ENCODE measurements at regions not wholly inside any gene's neighbourhood (a gene's known extent, or its start where the extent isn't known, plus 50 kb on each side); places are given as distances from the start of the nearest gene placed in this dataset.

DNA sequence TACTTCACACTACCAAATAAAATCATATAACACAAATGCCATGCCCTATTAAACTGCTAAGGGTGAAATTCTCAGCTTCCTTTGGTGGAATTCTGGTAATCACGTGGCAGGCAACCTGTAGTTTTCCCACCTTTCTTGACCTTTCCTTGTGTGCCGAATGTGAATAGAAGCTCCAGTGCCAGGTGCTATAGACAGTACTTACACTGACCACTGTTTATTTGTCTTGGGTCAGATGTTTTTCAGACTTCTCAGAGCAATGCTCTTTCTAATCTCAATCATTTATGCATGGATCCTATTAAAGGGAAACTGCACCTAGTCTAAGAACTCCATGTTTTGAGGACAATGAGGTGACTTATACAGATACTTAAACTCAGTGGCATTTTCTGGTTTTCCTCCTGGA lies 296.8 kb upstream of the DIAPH2 start:
- no peak overlapping the region for H3K9ac ChIP-seq (ENCODE audit: control insufficient read depth, insufficient read depth, low read length)
- WGBS (ENCODE audit: insufficient coverage, insufficient replicate concordance, low lambda C conversion rate, missing lambda C conversion rate): 23% methylated on average over 2 of the region's 2 CpGs
- no peaks in the 10 kb centered on the region for H3K9me3 ChIP-seq (replicated peaks; ENCODE audit: control insufficient read depth, insufficient read depth, low read length)
- H3K4me3 ChIP-seq: no peak overlapping the region
- no peaks in the 10 kb centered on the region for H3K27me3 ChIP-seq (replicated peaks in 1 of 2; ENCODE audit: control insufficient read depth in 2 of 2, insufficient read depth in 2 of 2, low read length in 1 of 2)
- POLR2A ChIA-PET: no interaction called here
- TF ChIP-seq MEF2A (IDR thresholded peaks at IDR 0.05; ENCODE audit: insufficient read depth, low read depth, low read length): no peak
- no peak for TF ChIP-seq ZNF622 (IDR thresholded peaks at IDR 0.05)
- no peak for TF ChIP-seq FOXM1 (IDR thresholded peaks at IDR 0.05; ENCODE audit: low read depth, low read length)
- TF ChIP-seq BHLHE40 (IDR thresholded peaks at IDR 0.05; ENCODE audit: borderline replicate concordance in 1 of 2, low read depth in 2 of 2, low read length in 1 of 2): no peak
- TF ChIP-seq, protein P1, sequence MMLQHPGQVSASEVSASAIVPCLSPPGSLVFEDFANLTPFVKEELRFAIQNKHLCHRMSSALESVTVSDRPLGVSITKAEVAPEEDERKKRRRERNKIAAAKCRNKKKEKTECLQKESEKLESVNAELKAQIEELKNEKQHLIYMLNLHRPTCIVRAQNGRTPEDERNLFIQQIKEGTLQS (IDR thresholded peaks at IDR 0.05; ENCODE audit: borderline replicate concordance, extremely low read depth, low read depth, low read length): no peak
- no peak for TF ChIP-seq PAX8 (IDR thresholded peaks at IDR 0.05)
- TF ChIP-seq IRF4 (IDR thresholded peaks at IDR 0.05; ENCODE audit: low read depth, low read length): no peak
- TF ChIP-seq, protein P2, sequence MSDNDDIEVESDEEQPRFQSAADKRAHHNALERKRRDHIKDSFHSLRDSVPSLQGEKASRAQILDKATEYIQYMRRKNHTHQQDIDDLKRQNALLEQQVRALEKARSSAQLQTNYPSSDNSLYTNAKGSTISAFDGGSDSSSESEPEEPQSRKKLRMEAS (IDR thresholded peaks at IDR 0.05; ENCODE audit: low read depth, low read length): no peak
- TF ChIP-seq, protein P3, sequence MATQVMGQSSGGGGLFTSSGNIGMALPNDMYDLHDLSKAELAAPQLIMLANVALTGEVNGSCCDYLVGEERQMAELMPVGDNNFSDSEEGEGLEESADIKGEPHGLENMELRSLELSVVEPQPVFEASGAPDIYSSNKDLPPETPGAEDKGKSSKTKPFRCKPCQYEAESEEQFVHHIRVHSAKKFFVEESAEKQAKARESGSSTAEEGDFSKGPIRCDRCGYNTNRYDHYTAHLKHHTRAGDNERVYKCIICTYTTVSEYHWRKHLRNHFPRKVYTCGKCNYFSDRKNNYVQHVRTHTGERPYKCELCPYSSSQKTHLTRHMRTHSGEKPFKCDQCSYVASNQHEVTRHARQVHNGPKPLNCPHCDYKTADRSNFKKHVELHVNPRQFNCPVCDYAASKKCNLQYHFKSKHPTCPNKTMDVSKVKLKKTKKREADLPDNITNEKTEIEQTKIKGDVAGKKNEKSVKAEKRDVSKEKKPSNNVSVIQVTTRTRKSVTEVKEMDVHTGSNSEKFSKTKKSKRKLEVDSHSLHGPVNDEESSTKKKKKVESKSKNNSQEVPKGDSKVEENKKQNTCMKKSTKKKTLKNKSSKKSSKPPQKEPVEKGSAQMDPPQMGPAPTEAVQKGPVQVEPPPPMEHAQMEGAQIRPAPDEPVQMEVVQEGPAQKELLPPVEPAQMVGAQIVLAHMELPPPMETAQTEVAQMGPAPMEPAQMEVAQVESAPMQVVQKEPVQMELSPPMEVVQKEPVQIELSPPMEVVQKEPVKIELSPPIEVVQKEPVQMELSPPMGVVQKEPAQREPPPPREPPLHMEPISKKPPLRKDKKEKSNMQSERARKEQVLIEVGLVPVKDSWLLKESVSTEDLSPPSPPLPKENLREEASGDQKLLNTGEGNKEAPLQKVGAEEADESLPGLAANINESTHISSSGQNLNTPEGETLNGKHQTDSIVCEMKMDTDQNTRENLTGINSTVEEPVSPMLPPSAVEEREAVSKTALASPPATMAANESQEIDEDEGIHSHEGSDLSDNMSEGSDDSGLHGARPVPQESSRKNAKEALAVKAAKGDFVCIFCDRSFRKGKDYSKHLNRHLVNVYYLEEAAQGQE (IDR thresholded peaks at IDR 0.05; ENCODE audit: low read depth, low read length): no peak
- no peak for TF ChIP-seq DPF2 (IDR thresholded peaks at IDR 0.05)
- TF ChIP-seq PAX5 (IDR thresholded peaks at IDR 0.05; ENCODE audit: borderline replicate concordance, low read depth, low read length): no peak
- H2AFZ ChIP-seq (ENCODE audit: control insufficient read depth, low read depth, low read length): no peak overlapping the region
- H3K4me1 ChIP-seq (ENCODE audit: control insufficient read depth, insufficient read depth, low read length): no peaks in the 10 kb centered on the region
- DNase-seq (ENCODE audit: low read depth, low spot score) (no peak), FAIRE-seq (no peak), ATAC-seq (no peak)
- CTCF ChIA-PET: no interaction called here
- in situ Hi-C loops (cut with MboI) (no loop called here), intact Hi-C loops (cut with micrococcal nuclease; ENCODE audit: unreplicated experiment) (no loop called here)
- BruUV-seq (replicated peaks): no TSS peak
- H3K36me3 ChIP-seq (ENCODE audit: control insufficient read depth in 2 of 2, insufficient read depth in 2 of 2, low read length in 1 of 2): no peaks in the 10 kb centered on the region
- H3K27ac ChIP-seq (ENCODE audit: control insufficient read depth, insufficient read depth): no peak overlapping the region
- H3K4me2 ChIP-seq (ENCODE audit: control insufficient read depth, insufficient read depth): no peak overlapping the region
- RAD21 ChIA-PET (ENCODE audit: unreplicated experiment): no interaction called here
- SMC1A ChIA-PET (ENCODE audit: uncharacterized antibody, unreplicated experiment): no interaction called here
- H4K20me1 ChIP-seq (ENCODE audit: control insufficient read depth, insufficient read depth): no peaks in the 10 kb centered on the region
- H3K79me2 ChIP-seq (ENCODE audit: control insufficient read depth, insufficient read depth, low read length): no peaks in the 10 kb centered on the region

Data from GM12878 (cell line).